OCI-LY1 (cell line): ENCODE measurements at regions not wholly inside any gene's neighbourhood (a gene's known extent, or its start where the extent isn't known, plus 50 kb on each side); places are given as distances from the start of the nearest gene placed in this dataset.

Experiments used
- EZH2 ChIP-seq: fragments of 200-600 bp; sonication (generic), shearing (Covaris generic); IDR thresholded peaks from 2 replicates; pipeline ENCODE4 v1.8.0; 2017; ENCODE audit warnings: borderline replicate concordance, mixed run types, mild to moderate bottlenecking, antibody characterized with exemption, low read length, moderate library complexity, mixed read lengths
- TF ChIP-seq, protein P1 (sequence below): fragments of 200-600 bp; sonication (generic), shearing (Covaris generic); IDR thresholded peaks from 2 replicates; pipeline ENCODE4 v1.5.1; 2017; ENCODE audit warnings: mild to moderate bottlenecking, antibody characterized with exemption, low read length, moderate library complexity, mixed read lengths

DNA sequence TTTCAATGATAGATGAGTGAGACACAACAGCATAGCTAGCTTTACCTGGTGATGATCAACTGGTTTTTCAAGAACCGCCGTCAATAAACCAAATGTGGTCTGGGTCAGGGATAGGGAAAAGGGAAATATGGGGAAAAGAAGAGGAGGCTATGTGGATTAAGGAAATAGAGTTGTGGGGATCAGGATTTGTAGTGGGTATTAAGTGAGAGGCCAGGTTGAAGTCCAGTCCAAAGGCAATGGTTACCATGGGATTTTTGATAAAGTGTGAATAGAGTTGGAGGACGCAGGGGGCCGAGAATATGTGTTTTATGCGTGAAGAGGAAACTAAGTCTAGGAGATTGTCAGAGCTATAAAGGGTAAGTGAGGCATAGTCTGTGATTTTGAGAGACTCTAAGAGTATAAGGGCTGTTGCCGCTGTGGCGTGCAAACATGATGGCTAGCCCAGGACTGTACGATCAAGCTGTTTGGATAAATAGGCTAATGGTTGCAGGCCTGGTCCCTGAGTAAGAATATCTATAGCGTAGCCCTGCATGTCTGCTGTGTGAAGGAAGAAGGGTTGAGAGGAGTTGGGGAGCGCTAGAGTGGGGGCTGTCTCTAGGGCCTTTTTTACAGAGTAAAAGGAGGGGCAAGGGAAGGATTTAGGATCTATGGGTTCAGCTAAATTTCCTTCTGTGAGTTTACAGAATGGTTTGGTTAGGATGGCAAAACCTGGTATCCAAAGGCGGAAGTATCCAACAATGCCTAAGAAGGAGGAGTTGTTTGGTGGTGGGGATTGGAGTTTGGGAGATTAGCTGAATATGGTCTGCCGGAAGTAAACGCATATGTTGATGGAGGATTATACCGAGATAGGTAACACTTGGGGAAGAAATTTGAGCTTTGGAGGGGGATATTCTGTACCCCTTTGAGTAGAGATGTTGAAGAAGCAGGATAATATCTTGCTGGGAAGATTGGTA, 749.7 kb upstream of the ADGRB3 start:
- TF ChIP-seq, protein P1, sequence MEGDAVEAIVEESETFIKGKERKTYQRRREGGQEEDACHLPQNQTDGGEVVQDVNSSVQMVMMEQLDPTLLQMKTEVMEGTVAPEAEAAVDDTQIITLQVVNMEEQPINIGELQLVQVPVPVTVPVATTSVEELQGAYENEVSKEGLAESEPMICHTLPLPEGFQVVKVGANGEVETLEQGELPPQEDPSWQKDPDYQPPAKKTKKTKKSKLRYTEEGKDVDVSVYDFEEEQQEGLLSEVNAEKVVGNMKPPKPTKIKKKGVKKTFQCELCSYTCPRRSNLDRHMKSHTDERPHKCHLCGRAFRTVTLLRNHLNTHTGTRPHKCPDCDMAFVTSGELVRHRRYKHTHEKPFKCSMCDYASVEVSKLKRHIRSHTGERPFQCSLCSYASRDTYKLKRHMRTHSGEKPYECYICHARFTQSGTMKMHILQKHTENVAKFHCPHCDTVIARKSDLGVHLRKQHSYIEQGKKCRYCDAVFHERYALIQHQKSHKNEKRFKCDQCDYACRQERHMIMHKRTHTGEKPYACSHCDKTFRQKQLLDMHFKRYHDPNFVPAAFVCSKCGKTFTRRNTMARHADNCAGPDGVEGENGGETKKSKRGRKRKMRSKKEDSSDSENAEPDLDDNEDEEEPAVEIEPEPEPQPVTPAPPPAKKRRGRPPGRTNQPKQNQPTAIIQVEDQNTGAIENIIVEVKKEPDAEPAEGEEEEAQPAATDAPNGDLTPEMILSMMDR = no peak
- no peak for TF ChIP-seq EZH2
